K562 (cell line): ENCODE measurements at regions not wholly inside any gene's neighbourhood (a gene's known extent, or its start where the extent isn't known, plus 50 kb on each side); places are given as distances from the start of the nearest gene placed in this dataset.

Source experiments
- ATAC-seq: fragments of 200-7000 bp; cut with Tn5 transposase; 3 replicates; pipeline ENCODE4 v1.9.1; 2020; ENCODE audit warnings: moderate library complexity
- BruUV-seq: library from RNA; stranded (reverse); fragments of 400-500 nt; replicated peaks from 2 replicates; lab custom pipeline; 2021; lab: Mats Ljungman, UMichigan
- CTCF ChIA-PET: fragments of 300-600 bp; formaldehyde crosslinking; extraction: SDS; loops from one replicate; lab custom pipeline; 2021; ENCODE audit warnings: low intra/inter-chr PET ratio; lab: Yijun Ruan, JAX
- POLR2A ChIA-PET: fragments of 300-600, 350-650 bp; sonication (Branson Sonifier 250); formaldehyde crosslinking; extraction: SDS; loops from one replicate; lab custom pipeline; 2021; ENCODE audit warnings: antibody characterized with exemption, inconsistent platforms; lab: Yijun Ruan, JAX
- DNase-seq, 4 experiments: peaks; one replicate each; pipeline versions ENCODE4 v3.0.0 to v3.0.0-alpha.2; 2011 to 2018; ENCODE audit warnings: low spot score in 3 of 4, mixed read lengths in 3 of 4; ENCODE audit errors: extremely low read depth in 1 of 4
- FAIRE-seq: peaks from 2 replicates; lab custom pipeline; 2011; peaks lifted over from hg19 to GRCh38; lab: Jason Lieb, UNC
- H2AFZ ChIP-seq: 2 replicates; pipeline ENCODE4 v1.6.0; 2011; ENCODE audit warnings: low read depth, low read length, control low read depth, inconsistent platforms
- H3K27ac ChIP-seq: fragments of 200-600 bp; 3 replicates; pipeline ENCODE4 v1.8.0; 2011; ENCODE audit warnings: low read depth, mild to moderate bottlenecking, control low read depth, inconsistent platforms, low read length, moderate library complexity, mixed read lengths; ENCODE audit errors: extremely low read depth
- H3K27me3 ChIP-seq, 2 experiments: fragments of 300-600 bp in 1 of 2; 2 replicates in 1 of 2; 3 replicates in 1 of 2; pipeline versions ENCODE4 v1.6.0 to v1.8.0; 2011; ENCODE audit warnings: inconsistent platforms in 2 of 2, low read length in 2 of 2, mild to moderate bottlenecking in 1 of 2, mixed read lengths in 1 of 2, moderate library complexity in 1 of 2; ENCODE audit not compliant: control insufficient read depth in 2 of 2, insufficient read depth in 2 of 2
- H3K36me3 ChIP-seq: fragments of 300-600 bp; 3 replicates; pipeline ENCODE4 v1.8.0; 2011; ENCODE audit warnings: mild to moderate bottlenecking, low read length, inconsistent platforms; ENCODE audit not compliant: control insufficient read depth, insufficient read depth
- H3K4me1 ChIP-seq, 2 experiments: fragments of 200-600 bp in 1 of 2; replicated peaks in 1 of 2; 2 replicates in 1 of 2; 3 replicates in 1 of 2; pipeline versions ENCODE4 v1.5.1 to v1.8.0; 2011; ENCODE audit warnings: inconsistent platforms in 2 of 2, low read length in 2 of 2, mild to moderate bottlenecking in 1 of 2, mixed read lengths in 1 of 2, moderate library complexity in 1 of 2; ENCODE audit not compliant: control insufficient read depth in 2 of 2, insufficient read depth in 2 of 2
- H3K4me2 ChIP-seq: 2 replicates; pipeline ENCODE4 v1.6.1; 2011; ENCODE audit warnings: low read length, control low read depth, inconsistent platforms, mixed read lengths; ENCODE audit not compliant: insufficient read depth
- H3K4me3 ChIP-seq: fragments of 200-600 bp; sonication (generic), shearing (Covaris generic); 2 replicates; pipeline ENCODE4 v1.5.1; 2016; ENCODE audit warnings: control low read depth, inconsistent platforms
- H3K79me2 ChIP-seq: fragments of 200-600 bp; 3 replicates; pipeline ENCODE4 v1.8.0; 2011; ENCODE audit warnings: low read length, inconsistent platforms; ENCODE audit not compliant: control insufficient read depth, insufficient read depth
- H3K9ac ChIP-seq, 2 experiments: 2 replicates each; pipeline versions ENCODE4 v1.6.0 to v1.6.1; 2011; ENCODE audit warnings: low read depth in 2 of 2, low read length in 2 of 2, control low read depth in 1 of 2, inconsistent platforms in 1 of 2, mild to moderate bottlenecking in 1 of 2, mixed read lengths in 1 of 2; ENCODE audit not compliant: insufficient read depth in 1 of 2
- H3K9me1 ChIP-seq: one replicate; pipeline ENCODE4 v1.6.0; 2011; ENCODE audit warnings: inconsistent platforms, mild to moderate bottlenecking, low read length, moderate library complexity; ENCODE audit not compliant: control insufficient read depth, insufficient read depth
- H3K9me3 ChIP-seq: replicated peaks from 2 replicates; pipeline ENCODE4 v1.5.1; 2011; ENCODE audit warnings: low read depth, low read length, inconsistent platforms; ENCODE audit not compliant: control insufficient read depth, insufficient read depth
- H4K20me1 ChIP-seq: replicated peaks from 2 replicates; pipeline ENCODE4 v1.6.1; 2011; ENCODE audit warnings: low read length, inconsistent platforms, mixed read lengths; ENCODE audit not compliant: control insufficient read depth, insufficient read depth
- AFF4 ChIP-seq: sonication (generic); formaldehyde crosslinking; IDR thresholded peaks from 2 replicates; pipeline ENCODE4 v1.8.0; 2023; ENCODE audit warnings: mild to moderate bottlenecking, missing genetic modification reagents
- HES1 ChIP-seq: fragments of 450-650 bp; IDR thresholded peaks from 2 replicates; pipeline ENCODE4 v1.6.1; 2016; ENCODE audit warnings: low read depth, mild to moderate bottlenecking, moderate library complexity
- NONO ChIP-seq, 2 experiments: fragments of 200-400 bp in 1 of 2; fragments of 450-650 bp in 1 of 2; formaldehyde crosslinking in 1 of 2; IDR thresholded peaks; 2 replicates each; pipeline ENCODE4 v1.6.1; 2017; ENCODE audit warnings: low read depth in 2 of 2, mild to moderate bottlenecking in 2 of 2, moderate library complexity in 2 of 2, low read length in 1 of 2
- PTBP1 ChIP-seq: fragments of 200-400 bp; formaldehyde crosslinking; IDR thresholded peaks from 2 replicates; pipeline ENCODE4 v1.6.1; 2017; ENCODE audit warnings: low read depth, low read length
- XRCC3 ChIP-seq: fragments of 450-650 bp; IDR thresholded peaks from 2 replicates; pipeline ENCODE4 v1.6.1; 2017; ENCODE audit warnings: mild to moderate bottlenecking, moderate library complexity
- ZNF197 ChIP-seq: fragments of 200-800 bp; sonication (Bioruptor generic); IDR thresholded peaks from 2 replicates; pipeline ENCODE4 v1.6.1; 2016; ENCODE audit warnings: low read depth, missing genetic modification characterization, missing compliant biosample characterization
- in situ Hi-C: fragments of 300-500 bp; cut with MboI; formaldehyde crosslinking; loops from 4 replicates; pipeline ENCODE4 v1.15.0; 2018; ENCODE audit warnings: inconsistent platforms, mixed read lengths
- intact Hi-C: fragments of 100-400 bp; cut with micrococcal nuclease; formaldehyde crosslinking; loops from 2 replicates; pipeline ENCODE4 v1.14.2; 2022

GRCh38 chr4:157980158-157980557 is 192.7 kb downstream of the GASK1B start:
- no peaks in the 10 kb centered on the region for H3K27me3 ChIP-seq
- no peak overlapping the region for H2AFZ ChIP-seq
- H3K36me3 ChIP-seq, result no peaks in the 10 kb centered on the region
- H3K4me3 ChIP-seq, result no peak overlapping the region
- intact Hi-C loops (no loop called here), in situ Hi-C loops (loop anchor here (10.0 to 25.0 kb wide), 2 partner anchors 185 to 282 kb away; no protein-coding TSS in a partner anchor)
- no peak for FAIRE-seq
- ATAC-seq, result no peak
- H3K27ac ChIP-seq, result no peak overlapping the region
- no peak for DNase-seq
- no peaks in the 10 kb centered on the region for H3K9me3 ChIP-seq
- H3K4me2 ChIP-seq, result no peak overlapping the region
- BruUV-seq, result no TSS peak
- CTCF ChIA-PET, result no interaction called here
- no peaks in the 10 kb centered on the region for H4K20me1 ChIP-seq
- no peaks in the 10 kb centered on the region for H3K79me2 ChIP-seq
- H3K9ac ChIP-seq, result no peak overlapping the region
- POLR2A ChIA-PET, result no interaction called here
- no peaks in the 10 kb centered on the region for H3K9me1 ChIP-seq
- no peaks in the 10 kb centered on the region for H3K4me1 ChIP-seq
- TF ChIP-seq ZNF197 (CRISPR knock-in tag) (no peak), AFF4 (CRISPR knock-in tag) (no peak), HES1 (no peak), XRCC3 (no peak), PTBP1 (no peak), NONO (IDR thresholded peaks at IDR 0.05; ENCODE audit: low read depth in 2 of 2, low read length in 1 of 2) (no peak)
